ENCODE measurements at regions not wholly inside any gene's neighbourhood (a gene's known extent, or its start where the extent isn't known, plus 50 kb on each side); places are given as distances from the start of the nearest gene placed in this dataset.

GRCh38 chr15:88390164-88390901 is 76.9 kb downstream of the MRPL46 start:
- H3K4me2 ChIP-seq (ENCODE audit: insufficient read depth, insufficient read length, low read length) = no peak overlapping the region
- no peaks in the 10 kb centered on the region for H3K4me1 ChIP-seq (ENCODE audit: insufficient read depth, low read length)
- H2BK5ac ChIP-seq (ENCODE audit: insufficient read length, low read length) = no peak overlapping the region
- H3K79me2 ChIP-seq (ENCODE audit: insufficient read depth, low read length) = no peaks in the 10 kb centered on the region
- no peak overlapping the region for H3K14ac ChIP-seq (ENCODE audit: insufficient read depth, low read length)
- H3K4me1 Mint-ChIP-seq = peaks cover 12 to 15% of the 10 kb centered on the region in 2 experiments
- no peak for TF ChIP-seq CTCF (conservative IDR thresholded peaks at IDR 0.05)
- no peak overlapping the region for H4K8ac ChIP-seq (replicated peaks; ENCODE audit: insufficient read length, low read depth, low read length)
- peaks cover 0 to 9% of the 10 kb centered on the region in 2 experiments; a peak in 4 of 5 replicates for H3K9me3 Mint-ChIP-seq
- no peaks in the 10 kb centered on the region; the same call in 1 of the 2 replicates for H3K27me3 ChIP-seq (ENCODE audit: insufficient read depth, low read length)
- no peaks in the 10 kb centered on the region for H3K23me2 ChIP-seq (ENCODE audit: insufficient read length, low read depth, low read length, poor library complexity, severe bottlenecking)
- H3K9me3 ChIP-seq (ENCODE audit: control insufficient read depth, low read depth, low read length) = no peaks in the 10 kb centered on the region
- no peak overlapping the region for H2AFZ ChIP-seq (ENCODE audit: low read length)
- WGBS (ENCODE audit: extremely low coverage, insufficient read length, low lambda C conversion rate) = no CpG with 5 or more reads among the region's 4 CpGs
- no peak overlapping the region for H4K91ac ChIP-seq (ENCODE audit: insufficient read length, low read depth, low read length)
- no peaks in the 10 kb centered on the region for H4K20me1 ChIP-seq (ENCODE audit: control insufficient read depth, insufficient read depth, insufficient read length)
- no peak overlapping the region for H3K27ac Mint-ChIP-seq
- H3K36me3 Mint-ChIP-seq (ENCODE audit: insufficient read depth in 1 of 3, low read depth in 3 of 3) = peaks cover 0 to 2% (median 1%) of the 10 kb centered on the region in 3 experiments; a peak in 2 of 7 replicates
- no peak overlapping the region for H3K27ac ChIP-seq (ENCODE audit: insufficient read length, low read depth, low read length)
- H3K79me1 ChIP-seq (ENCODE audit: insufficient read depth, low read depth, low read length, poor library complexity, severe bottlenecking) = no peaks in the 10 kb centered on the region
- no peak overlapping the region for H2BK12ac ChIP-seq (ENCODE audit: insufficient read length, low read depth, low read length)
- no peak for DNase-seq
- H2BK20ac ChIP-seq (ENCODE audit: low read depth, low read length, poor library complexity, severe bottlenecking) = no peak overlapping the region
- H3K23ac ChIP-seq (ENCODE audit: insufficient read length, low read depth, low read length) = no peak overlapping the region
- H2BK15ac ChIP-seq (ENCODE audit: low read depth, low read length) = no peak overlapping the region
- no peak overlapping the region for H3T11ph ChIP-seq (ENCODE audit: low read length)
- H2AK5ac ChIP-seq (ENCODE audit: insufficient read length, low read length) = no peak overlapping the region
- no peak overlapping the region for H3K4me3 Mint-ChIP-seq
- no peak overlapping the region for H2BK120ac ChIP-seq (ENCODE audit: low read depth, low read length, poor library complexity, severe bottlenecking)
- H3K27me3 Mint-ChIP-seq (ENCODE audit: low read depth) = peaks cover 35% of the 10 kb centered on the region
- H4K5ac ChIP-seq (ENCODE audit: insufficient read length, low read depth, low read length) = no peak overlapping the region
- H3K4ac ChIP-seq (ENCODE audit: low read depth, low read length) = no peak overlapping the region
- H3K9ac ChIP-seq (ENCODE audit: extremely low read depth, insufficient read length, low read length) = no peak overlapping the region
- no peak overlapping the region for H3K18ac ChIP-seq (ENCODE audit: insufficient read length, low read depth, low read length)
- no peak overlapping the region for H3K56ac ChIP-seq (ENCODE audit: insufficient read length, low read depth, low read length)

All from H9 (cell line).